NCI-H226 (cell line): ENCODE measurements at regions not wholly inside any gene's neighbourhood (a gene's known extent, or its start where the extent isn't known, plus 50 kb on each side); places are given as distances from the start of the nearest gene placed in this dataset.
"Not testable (repeated sequence)": the region's sequence is repeated elsewhere in the genome, so short reads cannot be mapped to it uniquely, and the experiment has no call there.

Source experiments
- DNase-seq: peaks from one replicate; pipeline ENCODE4 v3.0.0-alpha.2; 2015

GRCh38 chrY:19042984-19043442 lies 269.5 kb upstream of the HSFY2 start:
- no peak for DNase-seq

DNA sequence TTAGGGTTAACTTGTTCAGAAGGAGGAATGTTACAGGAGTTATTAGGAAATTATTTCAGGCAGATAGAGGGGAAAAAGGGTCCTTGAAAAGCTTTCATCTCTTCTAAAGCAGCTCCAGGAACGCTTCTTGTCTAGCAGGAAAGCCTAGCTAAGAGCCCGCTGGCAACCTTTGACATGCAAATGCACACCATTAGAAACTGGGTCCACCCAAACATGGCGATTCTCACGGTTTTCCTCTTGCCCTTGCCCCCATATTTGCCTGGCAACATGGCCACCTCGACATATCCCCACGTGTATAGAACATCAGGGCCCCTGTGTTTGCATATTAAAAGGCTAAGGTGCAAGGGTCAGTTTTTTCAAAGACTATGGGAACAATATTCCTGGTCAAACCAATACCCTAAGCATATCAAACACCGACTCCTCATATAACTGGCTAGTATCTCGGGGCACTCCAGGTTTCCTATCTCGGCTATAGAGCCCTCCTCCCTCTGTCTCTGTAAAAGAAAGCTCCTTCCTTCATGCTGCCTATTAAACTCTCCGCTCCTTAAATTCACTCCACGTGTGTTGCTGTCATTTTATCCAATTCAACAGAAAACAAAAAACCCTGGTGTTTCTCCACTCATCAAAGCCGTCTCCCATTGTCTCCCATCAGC lies 268.9 kb upstream of the HSFY2 start:
- DNase-seq = no peak

DNA sequence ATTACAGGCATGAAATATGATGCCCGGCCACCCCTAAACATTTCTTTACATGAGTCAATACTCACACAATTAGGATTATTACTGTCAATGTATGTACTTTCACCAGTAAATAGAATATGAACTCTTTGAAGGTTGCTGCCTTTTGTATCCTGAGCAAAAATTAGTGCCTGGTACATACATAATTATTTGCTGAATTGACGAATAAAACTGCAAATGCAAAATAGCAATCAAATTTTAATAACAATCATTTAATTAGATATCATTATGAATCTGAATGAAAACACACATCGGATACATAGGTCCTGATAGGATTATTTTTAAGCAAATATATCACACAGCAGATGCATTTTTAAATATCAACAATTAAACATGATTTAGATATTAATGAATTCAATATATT lies 253.1 kb upstream of the HSFY2 start:
- no peak for DNase-seq

DNA sequence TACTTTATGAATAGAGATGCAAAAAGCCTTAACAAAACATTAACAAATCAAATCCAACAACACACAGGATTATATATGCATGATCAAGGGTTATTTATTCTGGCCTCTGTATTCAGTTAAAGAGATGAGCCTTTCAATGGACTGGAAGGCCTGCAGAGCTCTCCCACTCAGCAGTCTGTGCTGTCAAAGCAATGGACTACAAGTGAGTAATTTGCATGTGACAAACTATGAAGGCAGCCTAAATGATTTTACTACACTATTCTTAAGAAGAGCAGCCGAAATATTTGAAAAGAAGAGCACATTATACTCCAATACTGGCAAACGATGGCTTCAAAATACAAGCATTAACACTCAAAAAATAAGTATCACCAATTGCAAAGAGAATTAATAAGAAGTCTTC lies 250.4 kb upstream of the HSFY2 start:
- DNase-seq = no peak

DNA sequence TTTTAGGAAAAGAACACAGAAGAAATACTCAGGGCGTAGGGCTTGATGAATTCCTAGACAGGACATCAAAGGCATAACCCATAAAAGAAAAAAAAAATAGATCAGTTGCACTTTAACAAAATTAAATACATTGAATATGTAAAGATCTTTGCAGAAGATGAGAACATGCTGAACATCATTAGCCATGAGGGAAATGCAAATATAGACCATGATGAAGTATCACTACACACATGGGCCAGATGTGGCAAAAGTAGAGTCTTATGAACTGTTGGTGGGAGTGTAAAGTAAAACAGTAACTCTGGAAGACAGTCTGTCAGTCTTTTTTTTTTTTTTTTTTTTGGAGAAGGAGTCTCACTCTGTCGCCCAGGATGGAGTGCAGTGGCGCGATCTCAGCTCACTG lies 246.7 kb upstream of the HSFY2 start:
- no peak for DNase-seq

- DNase-seq = no peak
These were observed 243.5 kb upstream of the HSFY2 start for GRCh38 chrY:19016990-19017389.

DNA sequence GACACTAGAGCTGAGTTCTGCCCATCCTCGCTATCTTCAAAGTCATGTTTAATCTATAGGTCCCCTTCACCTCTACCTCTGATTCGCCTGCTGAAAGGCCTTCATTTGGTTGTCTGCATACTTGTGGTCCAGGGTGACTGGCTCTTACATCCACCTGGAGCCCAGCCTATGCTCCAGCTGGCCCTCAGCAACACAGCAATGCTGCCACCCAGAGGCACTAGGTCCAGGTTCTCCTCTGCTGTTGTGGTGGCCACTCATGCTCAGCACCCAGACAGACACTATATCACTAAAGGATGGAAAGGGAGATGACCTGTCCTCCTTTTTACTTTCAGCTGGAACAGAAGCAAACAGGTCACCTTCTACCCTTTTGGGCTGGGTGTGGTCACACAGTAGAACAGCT lies 242.3 kb upstream of the HSFY2 start:
- no peak for DNase-seq

- DNase-seq = no peak
These were observed 241.7 kb upstream of the HSFY2 start for GRCh38 chrY:19015213-19015612.

GRCh38 chrY:19012985-19013384 lies 239.4 kb upstream of the HSFY2 start:
- DNase-seq = no peak

DNA sequence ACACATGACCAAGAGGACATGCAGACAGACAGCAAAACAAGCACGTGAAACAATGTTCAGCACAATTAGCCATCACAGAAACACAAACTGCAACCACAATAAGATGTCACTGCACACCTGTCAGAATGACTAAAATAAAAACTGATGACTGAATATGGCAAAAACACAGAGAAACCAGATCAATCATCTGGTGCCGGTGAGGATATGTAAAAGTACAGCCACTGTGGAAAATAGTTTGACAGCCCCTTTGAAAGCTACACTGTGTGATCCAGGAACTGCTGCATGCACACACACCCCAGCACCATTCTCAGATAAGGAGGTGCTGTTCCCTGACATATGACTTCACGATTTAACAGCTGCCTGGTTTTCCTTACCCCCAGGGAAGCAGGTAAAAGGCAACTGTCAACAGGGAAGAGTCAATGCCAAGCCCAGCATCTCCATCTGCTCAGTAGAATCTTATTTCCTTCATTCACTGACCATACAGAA lies 238.1 kb upstream of the HSFY2 start:
- no peak for DNase-seq

GRCh38 chrY:19006234-19006633 lies 232.7 kb upstream of the HSFY2 start:
- no peak for DNase-seq

GRCh38 chrY:19005579-19005978 lies 232.0 kb upstream of the HSFY2 start:
- DNase-seq = no peak

DNA sequence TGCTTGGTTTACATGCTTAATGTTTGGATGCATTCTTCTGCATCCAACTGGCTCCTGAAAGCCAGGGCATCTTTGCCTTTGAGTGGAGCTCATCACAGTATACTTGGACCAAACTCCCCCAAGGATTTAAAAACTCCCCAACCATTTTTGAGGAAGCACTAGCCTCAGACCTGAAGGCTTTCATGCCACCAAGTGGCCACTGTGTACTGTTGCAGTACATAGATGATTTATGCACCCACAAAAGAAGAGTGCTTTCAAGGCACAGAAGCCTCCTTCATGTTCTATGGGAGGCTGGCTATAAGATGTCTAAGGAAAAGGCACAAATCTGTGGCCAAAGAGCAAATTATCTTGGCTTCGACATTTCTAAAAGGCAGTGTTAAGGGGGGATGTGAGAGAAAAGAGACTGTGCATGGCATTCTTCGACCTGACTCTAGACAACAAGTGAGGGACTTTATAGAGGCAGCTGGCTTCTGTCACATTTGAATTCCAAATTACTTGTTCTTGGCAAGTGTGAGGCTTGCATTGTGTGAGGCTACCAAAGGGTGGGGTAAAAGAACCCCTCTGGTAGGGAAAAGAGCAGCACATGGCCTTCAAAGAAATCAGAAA lies 224.2 kb upstream of the HSFY2 start:
- no peak for DNase-seq

GRCh38 chrY:18993480-18993879 lies 219.9 kb upstream of the HSFY2 start:
- DNase-seq = no peak

- DNase-seq = not testable (repeated sequence)
These were observed 219.1 kb upstream of the HSFY2 start for GRCh38 chrY:18992684-18993083.

- no peak for DNase-seq
These were observed 215.8 kb upstream of the HSFY2 start for GRCh38 chrY:18989356-18989755.

- no peak for DNase-seq
These were observed 192.5 kb upstream of the HSFY2 start for GRCh38 chrY:18966001-18966400.

GRCh38 chrY:18958846-18959245 lies 185.3 kb upstream of the HSFY2 start:
- no peak for DNase-seq

GRCh38 chrY:18951657-18952435 lies 178.3 kb upstream of the HSFY2 start:
- no peak for DNase-seq

DNA sequence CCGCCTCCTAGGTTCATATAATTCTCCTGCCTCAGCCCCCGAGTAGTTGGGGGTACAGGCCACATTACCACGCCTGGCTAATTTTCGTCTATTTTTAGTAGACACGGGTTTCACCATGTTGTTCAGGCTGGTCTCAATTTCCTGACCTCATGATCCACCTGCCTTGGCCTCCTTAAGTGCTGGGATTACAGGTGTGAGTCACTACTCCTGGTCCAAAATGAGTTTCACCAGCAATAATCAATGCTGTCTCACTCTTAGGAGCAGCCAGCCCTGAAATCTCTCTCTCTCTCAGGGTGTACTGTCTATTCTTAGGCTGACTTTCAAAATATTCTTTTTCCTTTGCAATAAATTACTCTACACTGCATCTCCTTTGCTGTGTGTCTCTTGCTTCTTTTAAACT lies 177.5 kb upstream of the HSFY2 start:
- no peak for DNase-seq

GRCh38 chrY:18936831-18937230 lies 163.3 kb upstream of the HSFY2 start:
- no peak for DNase-seq

GRCh38 chrY:18919256-18919655 lies 145.7 kb upstream of the HSFY2 start:
- DNase-seq = no peak

GRCh38 chrY:18912846-18913245 lies 139.3 kb upstream of the HSFY2 start:
- no peak for DNase-seq

DNA sequence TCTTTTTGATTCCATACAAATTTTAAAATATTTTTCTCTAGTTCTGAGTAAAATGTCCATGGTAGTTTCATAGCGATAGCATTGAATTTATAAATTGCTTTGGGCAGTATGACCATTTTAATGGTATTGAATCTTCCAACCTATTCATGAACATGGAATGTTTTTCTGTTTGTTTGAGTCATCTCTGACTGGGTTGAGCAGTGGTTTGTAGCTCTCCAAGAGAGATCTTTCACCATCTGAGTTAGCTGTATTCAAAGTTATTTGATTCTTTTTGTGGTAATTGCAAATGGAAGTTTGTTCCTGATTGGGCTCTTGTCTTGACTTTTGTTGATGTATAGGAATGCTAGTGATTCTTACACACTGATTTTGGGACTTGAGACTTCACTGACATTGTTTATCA lies 136.3 kb upstream of the HSFY2 start:
- DNase-seq = no peak
